GM12874 (cell line): ENCODE measurements at regions not wholly inside any gene's neighbourhood (a gene's known extent, or its start where the extent isn't known, plus 50 kb on each side); places are given as distances from the start of the nearest gene placed in this dataset.

Experiments used
- CTCF ChIP-seq: IDR thresholded peaks from 2 replicates; pipeline ENCODE4 v1.5.1; 2011; ENCODE audit warnings: low read depth, mild to moderate bottlenecking, control low read depth, low read length, moderate library complexity; ENCODE audit not compliant: insufficient read depth

- no peak for TF ChIP-seq CTCF
Observed at GRCh38 chr3:107870943-107871638, 219.7 kb downstream of the CD47 start.

GRCh38 chr3:107870096-107870495 lies 220.7 kb downstream of the CD47 start:
- TF ChIP-seq CTCF: no peak

GRCh38 chr3:107868449-107868848 lies 222.4 kb downstream of the CD47 start:
- TF ChIP-seq CTCF: no peak

GRCh38 chr3:107861904-107862303 lies 228.9 kb downstream of the CD47 start:
- no peak for TF ChIP-seq CTCF

GRCh38 chr3:107861422-107861821 lies 229.4 kb downstream of the CD47 start:
- TF ChIP-seq CTCF: no peak
